ENCODE measurements at regions not wholly inside any gene's neighbourhood (a gene's known extent, or its start where the extent isn't known, plus 50 kb on each side); places are given as distances from the start of the nearest gene placed in this dataset.

GRCh38 chr1:87821335-87821697 is 492.6 kb downstream of the LMO4 start:
- no peak overlapping the region for H3K4me3 ChIP-seq (ENCODE audit: insufficient read depth in 1 of 2, low read depth in 1 of 2, low read length in 2 of 2)
- no peak overlapping the region for H2BK5ac ChIP-seq (ENCODE audit: low read depth, low read length, poor library complexity, severe bottlenecking)
- H3K14ac ChIP-seq (ENCODE audit: low read length in 2 of 2): no peak overlapping the region
- H3K4ac ChIP-seq (ENCODE audit: low read depth in 1 of 2, low read length in 2 of 2): no peak overlapping the region
- H3K27ac ChIP-seq (ENCODE audit: low read length, poor library complexity, severe bottlenecking): no peak overlapping the region
- H2AK5ac ChIP-seq (ENCODE audit: low read length, severe bottlenecking): no peak overlapping the region
- no peak overlapping the region for H2BK15ac ChIP-seq (ENCODE audit: low read depth, poor library complexity, severe bottlenecking)
- no peak for DNase-seq
- no peaks in the 10 kb centered on the region for H3K27me3 ChIP-seq (ENCODE audit: control insufficient read depth in 1 of 2, insufficient read depth in 1 of 2, low read length in 2 of 2)
- H3K9me3 ChIP-seq (ENCODE audit: control insufficient read depth, low read length): no peaks in the 10 kb centered on the region
- no peak overlapping the region for H3K23ac ChIP-seq (ENCODE audit: low read length in 2 of 2)
- no peak overlapping the region for H4K91ac ChIP-seq (ENCODE audit: low read length)
- H3K4me2 ChIP-seq (ENCODE audit: low read length, poor library complexity, severe bottlenecking): no peak overlapping the region
- H3K4me1 ChIP-seq (ENCODE audit: control insufficient read depth, insufficient read depth, low read depth, low read length): no peaks in the 10 kb centered on the region
- H3K79me1 ChIP-seq (replicated peaks; ENCODE audit: low read length, poor library complexity, severe bottlenecking): no peaks in the 10 kb centered on the region
- H2BK120ac ChIP-seq (ENCODE audit: low read depth, low read length): no peak overlapping the region
- 97% methylated on average over 5 of the region's 5 CpGs for WGBS
- no peak overlapping the region for H4K8ac ChIP-seq (ENCODE audit: low read length)
- no peak overlapping the region for H3K9ac ChIP-seq (ENCODE audit: low read length)
- H3K36me3 ChIP-seq (ENCODE audit: control insufficient read depth in 1 of 2, insufficient read depth in 2 of 2, low read depth in 1 of 2, low read length in 2 of 2): no peaks in the 10 kb centered on the region
- no peak overlapping the region for H2BK12ac ChIP-seq (ENCODE audit: low read length in 2 of 2)
- H3K18ac ChIP-seq (ENCODE audit: low read depth in 1 of 2, low read length in 2 of 2): no peak overlapping the region
- H2AFZ ChIP-seq (ENCODE audit: low read depth, low read length): no peak overlapping the region

DNA sequence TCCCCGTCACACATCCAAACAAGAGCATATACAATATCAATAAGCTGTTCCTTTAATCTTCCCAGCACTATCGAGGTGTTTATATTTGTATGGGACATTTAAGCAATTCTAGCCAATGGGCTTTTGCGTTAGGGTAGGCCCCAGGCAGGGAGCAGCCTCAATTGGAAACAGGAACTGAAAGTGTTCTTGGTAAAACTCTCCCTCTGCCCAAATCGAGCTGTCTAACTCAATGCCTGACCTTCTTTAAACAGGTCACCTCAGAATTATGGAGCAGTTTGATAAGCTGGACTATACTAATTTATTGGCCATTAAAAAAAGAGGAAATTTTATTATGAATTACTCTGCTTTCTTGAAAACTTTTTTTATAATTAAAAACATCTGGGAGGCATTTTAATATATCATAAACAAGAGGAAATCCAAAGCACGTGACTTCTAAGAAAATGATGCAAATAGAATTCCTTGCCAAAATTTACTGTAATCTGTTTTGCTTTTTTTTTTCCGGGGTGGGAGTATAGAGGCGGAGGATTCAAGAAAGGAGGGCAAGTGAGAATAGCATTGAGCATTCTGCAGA is 498.1 kb downstream of the LMO4 start:
- H3K9me3 ChIP-seq (ENCODE audit: control insufficient read depth, low read length): no peaks in the 10 kb centered on the region
- no peak overlapping the region for H2AFZ ChIP-seq (ENCODE audit: low read depth, low read length)
- no peak overlapping the region for H3K14ac ChIP-seq (ENCODE audit: low read length in 2 of 2)
- H3K4ac ChIP-seq (ENCODE audit: low read depth in 1 of 2, low read length in 2 of 2): no peak overlapping the region
- H4K91ac ChIP-seq (ENCODE audit: low read length): no peak overlapping the region
- H2BK5ac ChIP-seq (ENCODE audit: low read depth, low read length, poor library complexity, severe bottlenecking): no peak overlapping the region
- no peaks in the 10 kb centered on the region for H3K27me3 ChIP-seq (ENCODE audit: control insufficient read depth in 1 of 2, insufficient read depth in 1 of 2, low read length in 2 of 2)
- peak overlapping the region; percentile 66 for H3K9ac ChIP-seq (ENCODE audit: low read length)
- H4K8ac ChIP-seq (ENCODE audit: low read length): no peak overlapping the region
- DNase-seq: peak; percentile 4
- WGBS: 93% methylated on average over 5 of the region's 7 CpGs
- no peak overlapping the region for H3K23ac ChIP-seq (ENCODE audit: low read length in 2 of 2)
- H2BK120ac ChIP-seq (ENCODE audit: low read depth, low read length): no peak overlapping the region
- no peaks in the 10 kb centered on the region for H3K4me1 ChIP-seq (ENCODE audit: control insufficient read depth, insufficient read depth, low read depth, low read length)
- no peak overlapping the region for H2BK12ac ChIP-seq (ENCODE audit: low read length in 2 of 2)
- no peak overlapping the region for H3K27ac ChIP-seq (ENCODE audit: low read length, poor library complexity, severe bottlenecking)
- no peak overlapping the region for H2AK5ac ChIP-seq (ENCODE audit: low read length, severe bottlenecking)
- H3K4me3 ChIP-seq (ENCODE audit: insufficient read depth in 1 of 2, low read depth in 1 of 2, low read length in 2 of 2): peak overlapping the region in 1 of 2 experiments; percentile 70
- no peak overlapping the region for H3K4me2 ChIP-seq (ENCODE audit: low read length, poor library complexity, severe bottlenecking)
- no peaks in the 10 kb centered on the region for H3K79me1 ChIP-seq (replicated peaks; ENCODE audit: low read length, poor library complexity, severe bottlenecking)
- H3K18ac ChIP-seq (ENCODE audit: low read depth in 1 of 2, low read length in 2 of 2): no peak overlapping the region
- H2BK15ac ChIP-seq (ENCODE audit: low read depth, poor library complexity, severe bottlenecking): no peak overlapping the region
- no peaks in the 10 kb centered on the region for H3K36me3 ChIP-seq (ENCODE audit: control insufficient read depth in 1 of 2, insufficient read depth in 2 of 2, low read depth in 1 of 2, low read length in 2 of 2)

GRCh38 chr1:87829360-87829759 is 500.7 kb downstream of the LMO4 start:
- 91% methylated on average over 1 of the region's 4 CpGs for WGBS

DNA sequence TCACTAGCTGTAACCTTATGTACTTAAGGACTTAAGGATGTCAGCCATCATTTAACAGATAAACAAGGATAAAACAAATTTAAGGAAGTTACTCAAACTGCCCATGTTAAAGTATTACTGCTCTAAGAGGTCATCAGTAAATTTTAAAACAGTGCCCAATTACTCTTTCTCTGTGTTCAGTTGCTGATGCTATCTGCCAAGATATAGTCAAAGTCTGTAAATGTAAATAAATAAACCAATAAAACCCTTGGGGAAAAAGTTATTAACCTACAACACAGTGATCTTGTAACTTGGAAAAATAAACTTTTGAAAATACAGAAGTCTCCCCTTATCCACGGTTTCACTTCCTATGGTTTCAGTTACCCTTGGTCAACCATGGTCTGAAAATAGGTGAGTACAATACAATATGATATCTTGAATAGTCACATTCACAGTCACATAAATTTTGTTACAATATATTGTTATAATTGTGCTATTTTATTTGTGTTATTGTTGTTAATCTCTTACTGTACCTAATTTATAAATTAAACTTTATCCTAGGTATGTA is 501.8 kb downstream of the LMO4 start:
- Histone ChIP-seq H2BK120ac (ENCODE audit: low read depth, low read length) (no peak overlapping the region), H2AK5ac (ENCODE audit: low read length, severe bottlenecking) (no peak overlapping the region), H3K4me3 (ENCODE audit: insufficient read depth in 1 of 2, low read depth in 1 of 2, low read length in 2 of 2) (no peak overlapping the region)

More at GRCh38 chr1:87829360-87829759, 500.7 kb downstream of the LMO4 start:
- no peak overlapping the region for H3K14ac ChIP-seq (ENCODE audit: low read length in 2 of 2)
- no peak for DNase-seq
- H3K4ac ChIP-seq (ENCODE audit: low read depth in 1 of 2, low read length in 2 of 2): no peak overlapping the region
- no peak overlapping the region for H2AFZ ChIP-seq (ENCODE audit: low read depth, low read length)
- H3K4me1 ChIP-seq (ENCODE audit: control insufficient read depth, insufficient read depth, low read depth, low read length): no peaks in the 10 kb centered on the region
- H3K9me3 ChIP-seq (ENCODE audit: control insufficient read depth, low read length): no peaks in the 10 kb centered on the region
- no peak overlapping the region for H4K91ac ChIP-seq (ENCODE audit: low read length)
- H2BK12ac ChIP-seq (ENCODE audit: low read length in 2 of 2): no peak overlapping the region
- H2AK5ac ChIP-seq (ENCODE audit: low read length, severe bottlenecking): no peak overlapping the region
- H2BK5ac ChIP-seq (ENCODE audit: low read depth, low read length, poor library complexity, severe bottlenecking): no peak overlapping the region
- H3K23ac ChIP-seq (ENCODE audit: low read length in 2 of 2): no peak overlapping the region
- no peaks in the 10 kb centered on the region for H3K79me1 ChIP-seq (replicated peaks; ENCODE audit: low read length, poor library complexity, severe bottlenecking)
- H2BK15ac ChIP-seq (ENCODE audit: low read depth, poor library complexity, severe bottlenecking): no peak overlapping the region
- no peaks in the 10 kb centered on the region for H3K27me3 ChIP-seq (ENCODE audit: control insufficient read depth in 1 of 2, insufficient read depth in 1 of 2, low read length in 2 of 2)
- no peak overlapping the region for H4K8ac ChIP-seq (ENCODE audit: low read length)
- H3K9ac ChIP-seq (ENCODE audit: low read length): no peak overlapping the region
- H3K4me2 ChIP-seq (ENCODE audit: low read length, poor library complexity, severe bottlenecking): no peak overlapping the region
- no peak overlapping the region for H2BK120ac ChIP-seq (ENCODE audit: low read depth, low read length)
- H3K36me3 ChIP-seq (ENCODE audit: control insufficient read depth in 1 of 2, insufficient read depth in 2 of 2, low read depth in 1 of 2, low read length in 2 of 2): no peaks in the 10 kb centered on the region
- no peak overlapping the region for H3K27ac ChIP-seq (ENCODE audit: low read length, poor library complexity, severe bottlenecking)
- no peak overlapping the region for H3K4me3 ChIP-seq (ENCODE audit: insufficient read depth in 1 of 2, low read depth in 1 of 2, low read length in 2 of 2)
- H3K18ac ChIP-seq (ENCODE audit: low read depth in 1 of 2, low read length in 2 of 2): no peak overlapping the region

More for the DNA sequence above, 501.8 kb downstream of the LMO4 start:
- Histone ChIP-seq H3K4me2 (ENCODE audit: low read length, poor library complexity, severe bottlenecking) (no peak overlapping the region), H3K36me3 (ENCODE audit: control insufficient read depth in 1 of 2, insufficient read depth in 2 of 2, low read depth in 1 of 2, low read length in 2 of 2) (no peaks in the 10 kb centered on the region), H4K8ac (ENCODE audit: low read length) (no peak overlapping the region), H3K23ac (ENCODE audit: low read length in 2 of 2) (no peak overlapping the region), H3K9me3 (ENCODE audit: control insufficient read depth, low read length) (no peaks in the 10 kb centered on the region), H3K4ac (ENCODE audit: low read depth in 1 of 2, low read length in 2 of 2) (no peak overlapping the region), H3K4me1 (ENCODE audit: control insufficient read depth, insufficient read depth, low read depth, low read length) (no peaks in the 10 kb centered on the region), H2BK5ac (ENCODE audit: low read depth, low read length, poor library complexity, severe bottlenecking) (no peak overlapping the region), H2BK12ac (ENCODE audit: low read length in 2 of 2) (no peak overlapping the region), H3K79me1 (replicated peaks; ENCODE audit: low read length, poor library complexity, severe bottlenecking) (no peaks in the 10 kb centered on the region), H4K91ac (ENCODE audit: low read length) (no peak overlapping the region), H3K9ac (ENCODE audit: low read length) (no peak overlapping the region), H3K18ac (ENCODE audit: low read depth in 1 of 2, low read length in 2 of 2) (no peak overlapping the region), H3K14ac (ENCODE audit: low read length in 2 of 2) (no peak overlapping the region), H3K27ac (ENCODE audit: low read length, poor library complexity, severe bottlenecking) (no peak overlapping the region), H2AFZ (ENCODE audit: low read depth, low read length) (no peak overlapping the region), H2BK15ac (ENCODE audit: low read depth, poor library complexity, severe bottlenecking) (no peak overlapping the region), H3K27me3 (ENCODE audit: control insufficient read depth in 1 of 2, insufficient read depth in 1 of 2, low read length in 2 of 2) (no peaks in the 10 kb centered on the region)
- WGBS: no CpG with 5 or more reads among the region's 1 CpG
- no peak for DNase-seq
